Stimulated activated naive CD4-positive, alpha-beta T cell treated with Interleukin-2 at 50 U/mL for 16 hours (primary cell): ENCODE measurements at regions not wholly inside any gene's neighbourhood (a gene's known extent, or its start where the extent isn't known, plus 50 kb on each side); places are given as distances from the start of the nearest gene placed in this dataset.

ENCODE experiments used
- DNase-seq: peaks from one replicate; lab custom pipeline; 2025; lab: John Stamatoyannopoulos, UW

- DNase-seq = no peak
Observed at GRCh38 chr11:15909937-15910598, 446.3 kb downstream of the SOX6 start.

- no peak for DNase-seq
Observed at GRCh38 chr11:15910761-15911160, 445.6 kb downstream of the SOX6 start.

GRCh38 chr11:15911377-15912044 is 444.8 kb downstream of the SOX6 start:
- DNase-seq = no peak

GRCh38 chr11:15912291-15912690 is 444.1 kb downstream of the SOX6 start:
- DNase-seq = no peak

- no peak for DNase-seq
Observed at GRCh38 chr11:15912825-15913224, 443.5 kb downstream of the SOX6 start.

- DNase-seq = no peak
Observed at GRCh38 chr11:15913261-15913660, 443.1 kb downstream of the SOX6 start.
